ENCODE measurements at regions not wholly inside any gene's neighbourhood (a gene's known extent, or its start where the extent isn't known, plus 50 kb on each side); places are given as distances from the start of the nearest gene placed in this dataset.
A peak's percentile ranks its signal among the peaks of the same experiment; 100 is the strongest.

- TF ChIP-seq POLR2A (IDR thresholded peaks at IDR 0.05) (no peak), POLR2AphosphoS5 (IDR thresholded peaks at IDR 0.05) (no peak), EP300 (IDR thresholded peaks at IDR 0.05) (no peak), CTCF (IDR thresholded peaks at IDR 0.05) (no peak)
- DNase-seq, result no peak
- Histone ChIP-seq H3K4me1 (peaks cover 0 to 4% (median 0%) of the 10 kb centered on the region in 4 donors), H3K4me3 (no peak overlapping the region), H3K36me3 (no peaks in the 10 kb centered on the region), H3K27ac (no peak overlapping the region), H3K9me3 (no peaks in the 10 kb centered on the region), H3K27me3 (no peaks in the 10 kb centered on the region)
- no peak for ATAC-seq (ENCODE audit: low FRiP score in 2 of 2)
- 72 to 83% methylated on average over 3 of the region's 3 CpGs for WGBS, 2 donors
Observed at GRCh38 chr5:68922172-68922987, 171.4 kb upstream of the SLC30A5 start.

DNA sequence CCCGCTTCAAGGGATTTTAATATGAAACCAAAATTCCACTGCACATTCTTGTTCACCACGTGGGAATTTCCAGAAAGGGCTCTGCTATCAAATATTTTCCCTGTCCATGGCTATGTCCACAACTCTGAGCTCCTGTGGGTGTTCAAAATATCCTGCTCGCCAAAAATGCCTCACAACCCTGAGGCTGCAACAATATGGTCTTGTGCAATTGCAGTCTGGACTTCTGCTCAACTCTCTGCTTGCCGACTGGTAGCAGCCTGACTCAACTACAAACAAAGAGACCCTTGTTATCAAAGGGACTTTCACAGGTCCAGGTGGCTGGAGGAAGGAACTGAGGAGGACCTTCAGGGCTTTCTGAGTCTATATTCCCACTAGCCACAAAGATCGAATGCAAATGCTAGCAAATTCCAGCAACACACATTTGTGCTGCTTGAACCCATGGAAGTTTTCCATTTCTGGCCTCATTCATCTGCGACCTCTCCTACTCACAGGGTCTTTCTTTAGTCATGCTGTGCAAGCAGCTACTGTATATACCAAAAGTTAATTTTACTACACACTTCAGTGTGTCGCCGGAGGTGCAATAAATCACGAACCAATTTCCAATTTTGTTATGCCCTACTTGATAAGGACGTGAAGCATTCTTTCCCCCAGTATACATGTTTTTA lies 169.2 kb upstream of the SLC30A5 start:
- Histone ChIP-seq H3K36me3 (no peaks in the 10 kb centered on the region), H3K4me3 (no peak overlapping the region), H3K9me3 (no peaks in the 10 kb centered on the region), H3K27me3 (no peaks in the 10 kb centered on the region), H3K27ac (no peak overlapping the region), H3K4me1 (peaks cover 0 to 4% (median 0%) of the 10 kb centered on the region in 4 donors)
- DNase-seq (no peak), ATAC-seq (ENCODE audit: low FRiP score in 2 of 2) (peak in 1 of 2 donors; percentile 36)
- 76 to 80% methylated on average over 10 of the region's 10 CpGs for WGBS, 2 donors
- TF ChIP-seq EP300 (IDR thresholded peaks at IDR 0.05) (no peak), POLR2AphosphoS5 (IDR thresholded peaks at IDR 0.05) (no peak), POLR2A (IDR thresholded peaks at IDR 0.05) (no peak), CTCF (IDR thresholded peaks at IDR 0.05) (no peak)

DNA sequence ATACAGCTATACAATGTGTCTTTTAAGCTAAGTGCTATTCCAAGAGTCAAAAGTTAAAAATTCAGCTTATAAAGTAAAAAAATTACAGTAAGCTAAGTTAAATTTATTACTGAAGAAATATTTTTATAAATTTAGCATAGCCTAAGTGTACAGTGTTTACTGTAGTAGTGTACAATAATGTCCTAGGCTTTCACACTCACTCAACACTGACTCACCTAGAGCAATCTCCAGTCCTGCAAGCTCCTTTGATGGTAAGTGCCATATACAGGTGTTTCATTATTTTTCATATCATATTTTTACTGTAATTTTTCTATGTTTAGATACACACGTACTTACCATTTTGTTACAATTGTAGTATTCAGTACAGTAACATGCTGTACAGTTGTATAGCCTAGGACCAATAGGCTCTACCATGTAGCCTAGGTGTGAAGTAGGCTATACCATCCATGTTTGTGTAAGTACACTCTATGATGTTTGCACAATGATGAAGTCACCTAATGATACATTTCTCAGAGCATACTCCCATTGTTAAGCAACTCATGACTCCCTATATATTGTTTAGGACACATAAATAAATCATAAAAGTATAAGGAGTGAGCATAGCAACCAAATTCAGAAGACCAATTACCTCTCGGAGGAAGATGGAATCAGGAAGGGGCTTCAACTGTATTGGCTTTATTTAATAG lies 165.1 kb upstream of the SLC30A5 start:
- Histone ChIP-seq H3K27ac (no peak overlapping the region), H3K4me3 (no peak overlapping the region), H3K36me3 (no peaks in the 10 kb centered on the region), H3K9me3 (peaks cover 0 to 12% (median 3%) of the 10 kb centered on the region in 4 donors), H3K27me3 (no peaks in the 10 kb centered on the region), H3K4me1 (peaks cover 0 to 4% (median 0%) of the 10 kb centered on the region in 4 donors)
- WGBS, 2 donors, result 90 to 94% methylated on average over 2 of the region's 2 CpGs
- DNase-seq, result no peak
- TF ChIP-seq EP300 (IDR thresholded peaks at IDR 0.05), result no peak
- TF ChIP-seq POLR2AphosphoS5 (IDR thresholded peaks at IDR 0.05), result no peak
- no peak for TF ChIP-seq CTCF (IDR thresholded peaks at IDR 0.05)
- no peak for TF ChIP-seq POLR2A (IDR thresholded peaks at IDR 0.05)
- no peak for ATAC-seq (ENCODE audit: low FRiP score in 2 of 2)

DNA sequence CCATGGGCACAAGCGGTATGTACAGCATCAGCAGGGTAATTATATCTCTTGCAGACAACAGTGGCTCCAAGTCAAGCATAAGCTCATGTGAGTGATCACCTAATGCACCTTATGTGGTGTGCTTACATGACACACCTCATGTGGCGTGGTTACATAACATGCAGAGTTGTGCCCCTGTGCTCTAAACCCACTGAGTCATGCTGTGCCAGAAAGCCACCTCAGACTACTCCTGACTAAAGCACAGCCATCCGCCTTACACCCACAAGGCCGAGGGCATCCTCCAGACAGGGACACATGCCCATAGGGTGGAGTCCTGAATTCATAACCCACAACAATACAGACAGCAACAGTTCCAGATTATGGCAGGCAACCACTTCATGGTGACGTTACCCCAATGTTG lies 163.7 kb upstream of the SLC30A5 start:
- ATAC-seq (ENCODE audit: low FRiP score in 2 of 2) (no peak), DNase-seq (no peak)
- H3K4me3 ChIP-seq, result no peak overlapping the region
- TF ChIP-seq POLR2A (IDR thresholded peaks at IDR 0.05) (no peak), CTCF (IDR thresholded peaks at IDR 0.05) (no peak), POLR2AphosphoS5 (IDR thresholded peaks at IDR 0.05) (no peak), EP300 (IDR thresholded peaks at IDR 0.05) (no peak)
- no peaks in the 10 kb centered on the region for H3K4me1 ChIP-seq
- WGBS, 2 donors, result 84 to 97% methylated on average over 3 to 5 of the region's 5 CpGs
- H3K36me3 ChIP-seq, result no peaks in the 10 kb centered on the region
- no peaks in the 10 kb centered on the region for H3K27me3 ChIP-seq
- H3K9me3 ChIP-seq, result peaks cover 0 to 12% (median 3%) of the 10 kb centered on the region in 4 donors
- H3K27ac ChIP-seq, result no peak overlapping the region

Measured in upper lobe of left lung (tissue), 6 donors.